ENCODE measurements at regions not wholly inside any gene's neighbourhood (a gene's known extent, or its start where the extent isn't known, plus 50 kb on each side); places are given as distances from the start of the nearest gene placed in this dataset.
"Not testable (repeated sequence)": the region's sequence is repeated elsewhere in the genome, so short reads cannot be mapped to it uniquely, and the experiment has no call there.

DNA sequence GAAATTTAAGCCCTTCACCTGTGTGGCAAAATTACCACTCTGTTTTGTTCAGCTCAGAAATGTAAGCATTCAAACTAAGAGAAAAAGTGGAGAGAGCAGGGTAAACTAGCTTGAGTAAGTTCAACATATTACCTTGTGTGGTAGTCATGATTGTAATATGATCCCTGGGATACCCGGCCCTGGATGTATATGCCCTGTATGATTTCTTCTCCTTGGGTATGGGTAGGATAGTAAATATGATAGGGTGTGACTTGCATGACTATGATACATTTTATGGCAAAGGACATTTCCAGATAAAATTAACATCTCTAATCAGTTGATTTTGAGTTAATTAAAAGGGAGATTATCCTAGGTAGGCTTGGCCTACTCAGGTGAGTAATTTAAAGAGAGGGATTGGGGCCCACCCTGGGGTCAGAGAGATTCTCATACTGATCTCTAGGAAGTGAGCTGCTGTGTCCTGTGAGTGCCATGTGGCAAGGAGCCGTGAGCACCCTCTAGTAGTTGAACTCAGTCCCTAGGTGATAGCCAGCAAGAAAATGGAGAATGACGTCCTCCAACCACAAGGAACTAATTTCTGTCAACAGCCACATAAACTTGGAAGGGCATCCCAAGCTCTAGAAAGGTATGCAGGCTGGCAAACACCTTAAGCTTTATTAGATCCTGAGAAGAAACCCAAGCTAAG is 62.2 kb upstream of the ANXA1 start:
- Histone ChIP-seq H2AK9ac (replicated peaks; ENCODE audit: low read depth, low read length, poor library complexity) (no peak overlapping the region), H3K27ac (ENCODE audit: insufficient read depth, low read length) (no peak overlapping the region), H3K4me1 (ENCODE audit: control insufficient read depth, insufficient read depth, low read length) (no peaks in the 10 kb centered on the region), H3K18ac (ENCODE audit: low read depth, low read length) (no peak overlapping the region), H4K91ac (ENCODE audit: insufficient read depth, low read depth, low read length) (no peak overlapping the region), H4K8ac (ENCODE audit: low read depth in 2 of 2, low read length in 2 of 2) (no peak overlapping the region), H3K4me2 (ENCODE audit: low read depth, low read length) (no peak overlapping the region), H4K20me1 (ENCODE audit: insufficient read depth, low read length) (no peaks in the 10 kb centered on the region), H2AFZ (replicated peaks; ENCODE audit: low read length, poor library complexity) (no peak overlapping the region), H3K23ac (ENCODE audit: low read depth, low read length) (no peak overlapping the region), H3K9ac (ENCODE audit: low read depth, low read length) (no peak overlapping the region), H3K79me1 (ENCODE audit: low read depth in 1 of 2, low read length in 2 of 2) (no peaks in the 10 kb centered on the region), H3K56ac (ENCODE audit: extremely low read depth, insufficient read depth, low read length) (no peak overlapping the region), H4K5ac (ENCODE audit: low read depth, low read length) (no peak overlapping the region), H2BK15ac (ENCODE audit: low read depth, low read length) (no peak overlapping the region), H3K14ac (replicated peaks; ENCODE audit: low read depth, low read length) (no peak overlapping the region), H3K4me3 (ENCODE audit: insufficient read depth, low read depth, low read length) (no peak overlapping the region), H2BK20ac (ENCODE audit: low read depth, low read length) (no peak overlapping the region), H2BK120ac (ENCODE audit: low read depth, low read length) (no peak overlapping the region), H3K36me3 (ENCODE audit: control insufficient read depth, insufficient read depth, low read length) (no peaks in the 10 kb centered on the region), H3K9me1 (ENCODE audit: insufficient read depth, low read length) (no peaks in the 10 kb centered on the region), H3K9me3 (ENCODE audit: control insufficient read depth, insufficient read depth, low read length) (no peaks in the 10 kb centered on the region), H3K4ac (ENCODE audit: low read depth, low read length) (no peak overlapping the region), H2AK5ac (ENCODE audit: low read depth, low read length) (no peak overlapping the region), H3K27me3 (ENCODE audit: control insufficient read depth, insufficient read depth, low read length) (peaks cover 2% of the 10 kb centered on the region; the same call in 1 of the 2 replicates), H2BK5ac (ENCODE audit: low read depth, low read length, poor library complexity, severe bottlenecking) (no peak overlapping the region)
- ATAC-seq (ENCODE audit: low read depth) (no peak), DNase-seq (no peak)
- dilution Hi-C loops (cut with HindIII; ENCODE audit: low sequenced_read_pairs, unreplicated experiment) (no loop called here), in situ Hi-C loops (cut with MboI; ENCODE audit: low sequenced_read_pairs) (no loop called here), intact Hi-C loops (cut with micrococcal nuclease) (loop anchor here (5.0 to 10.0 kb wide), 2 partner anchors 298 to 805 kb away; no protein-coding TSS in a partner anchor)
- WGBS, 2 experiments (ENCODE audit: extremely low coverage in 2 of 2, insufficient read length in 1 of 2): no CpG with 5 or more reads among the region's 3 CpGs
- ChIA-PET CTCF (interaction anchor here (0.7 kb wide), 1 partner anchor 33 kb away, joined by 3 read pairs; no protein-coding TSS in a partner anchor), POLR2A (ENCODE audit: unreplicated experiment) (no interaction called here)
- TF ChIP-seq BHLHE40 (IDR thresholded peaks at IDR 0.05; ENCODE audit: low read depth, low read length) (no peak), MXI1 (IDR thresholded peaks at IDR 0.05; ENCODE audit: borderline replicate concordance, low read depth, low read length) (no peak), RCOR1 (IDR thresholded peaks at IDR 0.05; ENCODE audit: insufficient replicate concordance, low read length) (no peak), NFE2L2 (IDR thresholded peaks at IDR 0.05; ENCODE audit: low read depth, low read length) (no peak), USF2 (IDR thresholded peaks at IDR 0.05; ENCODE audit: low read depth, low read length) (no peak), MAZ (IDR thresholded peaks at IDR 0.05; ENCODE audit: borderline replicate concordance, low read depth, low read length) (no peak)
- BruUV-seq (replicated peaks): no TSS peak

DNA sequence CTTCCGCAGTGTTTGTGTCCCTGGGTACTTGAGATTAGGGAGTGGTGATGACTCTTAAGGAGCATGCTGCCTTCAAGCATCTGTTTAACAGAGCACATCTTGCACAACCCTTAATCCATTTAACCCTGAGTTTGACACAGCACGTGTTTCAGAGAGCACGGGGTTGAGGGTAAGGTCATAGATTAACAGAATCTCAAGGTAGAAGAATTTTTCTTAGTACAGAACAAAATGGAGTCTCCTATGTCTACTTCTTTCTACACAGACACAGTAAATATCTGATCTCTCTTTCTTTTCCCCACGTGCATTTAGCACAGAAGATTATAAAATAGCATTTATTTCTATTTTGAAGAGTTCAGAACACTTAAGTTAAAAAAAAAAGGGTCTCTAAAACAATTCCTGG is 63.8 kb upstream of the ANXA1 start:
- H4K91ac ChIP-seq (ENCODE audit: insufficient read depth, low read depth, low read length); dilution Hi-C loops (cut with HindIII; ENCODE audit: low sequenced_read_pairs, unreplicated experiment); H3K23ac ChIP-seq (ENCODE audit: low read depth, low read length); H2BK120ac ChIP-seq (ENCODE audit: low read depth, low read length); H3K4me3 ChIP-seq (ENCODE audit: insufficient read depth, low read depth, low read length); POLR2A ChIA-PET (ENCODE audit: unreplicated experiment); H2AK9ac ChIP-seq (replicated peaks; ENCODE audit: low read depth, low read length, poor library complexity); H2BK5ac ChIP-seq (ENCODE audit: low read depth, low read length, poor library complexity, severe bottlenecking); H3K14ac ChIP-seq (replicated peaks; ENCODE audit: low read depth, low read length); H3K27ac ChIP-seq (ENCODE audit: insufficient read depth, low read length); ATAC-seq (ENCODE audit: low read depth); H2BK15ac ChIP-seq (ENCODE audit: low read depth, low read length); H3K79me1 ChIP-seq (ENCODE audit: low read depth in 1 of 2, low read length in 2 of 2); DNase-seq; H2BK20ac ChIP-seq (ENCODE audit: low read depth, low read length); H3K9me3 ChIP-seq (ENCODE audit: control insufficient read depth, insufficient read depth, low read length); H4K8ac ChIP-seq (ENCODE audit: low read depth in 2 of 2, low read length in 2 of 2); H3K9me1 ChIP-seq (ENCODE audit: insufficient read depth, low read length); H3K4me2 ChIP-seq (ENCODE audit: low read depth, low read length); H2AFZ ChIP-seq (replicated peaks; ENCODE audit: low read length, poor library complexity); H4K5ac ChIP-seq (ENCODE audit: low read depth, low read length); H3K18ac ChIP-seq (ENCODE audit: low read depth, low read length); H3K9ac ChIP-seq (ENCODE audit: low read depth, low read length); in situ Hi-C loops (cut with MboI; ENCODE audit: low sequenced_read_pairs); H2AK5ac ChIP-seq (ENCODE audit: low read depth, low read length); CTCF ChIA-PET; H3K36me3 ChIP-seq (ENCODE audit: control insufficient read depth, insufficient read depth, low read length); H3K27me3 ChIP-seq (ENCODE audit: control insufficient read depth, insufficient read depth, low read length); BruUV-seq (replicated peaks); H3K4me1 ChIP-seq (ENCODE audit: control insufficient read depth, insufficient read depth, low read length); H3K4ac ChIP-seq (ENCODE audit: low read depth, low read length); H4K20me1 ChIP-seq (ENCODE audit: insufficient read depth, low read length); H3K56ac ChIP-seq (ENCODE audit: extremely low read depth, insufficient read depth, low read length): not testable (repeated sequence)
- WGBS, 2 experiments (ENCODE audit: extremely low coverage in 2 of 2, insufficient read length in 1 of 2): no CpG with 5 or more reads among the region's 4 CpGs
- intact Hi-C loops (cut with micrococcal nuclease): loop anchor here (5.0 to 10.0 kb wide), 2 partner anchors 299 to 803 kb away; no protein-coding TSS in a partner anchor

Data from IMR-90 (cell line).